GM19025 (cell line): ENCODE measurements at regions not wholly inside any gene's neighbourhood (a gene's known extent, or its start where the extent isn't known, plus 50 kb on each side); places are given as distances from the start of the nearest gene placed in this dataset.

ENCODE experiments used
- ATAC-seq: cut with Tn5 transposase; IDR thresholded peaks from one replicate; pipeline ENCODE4 v1.9.1; 2021; ENCODE audit warnings: mild to moderate bottlenecking, low read depth, moderate library complexity; ENCODE audit not compliant: unreplicated experiment

DNA sequence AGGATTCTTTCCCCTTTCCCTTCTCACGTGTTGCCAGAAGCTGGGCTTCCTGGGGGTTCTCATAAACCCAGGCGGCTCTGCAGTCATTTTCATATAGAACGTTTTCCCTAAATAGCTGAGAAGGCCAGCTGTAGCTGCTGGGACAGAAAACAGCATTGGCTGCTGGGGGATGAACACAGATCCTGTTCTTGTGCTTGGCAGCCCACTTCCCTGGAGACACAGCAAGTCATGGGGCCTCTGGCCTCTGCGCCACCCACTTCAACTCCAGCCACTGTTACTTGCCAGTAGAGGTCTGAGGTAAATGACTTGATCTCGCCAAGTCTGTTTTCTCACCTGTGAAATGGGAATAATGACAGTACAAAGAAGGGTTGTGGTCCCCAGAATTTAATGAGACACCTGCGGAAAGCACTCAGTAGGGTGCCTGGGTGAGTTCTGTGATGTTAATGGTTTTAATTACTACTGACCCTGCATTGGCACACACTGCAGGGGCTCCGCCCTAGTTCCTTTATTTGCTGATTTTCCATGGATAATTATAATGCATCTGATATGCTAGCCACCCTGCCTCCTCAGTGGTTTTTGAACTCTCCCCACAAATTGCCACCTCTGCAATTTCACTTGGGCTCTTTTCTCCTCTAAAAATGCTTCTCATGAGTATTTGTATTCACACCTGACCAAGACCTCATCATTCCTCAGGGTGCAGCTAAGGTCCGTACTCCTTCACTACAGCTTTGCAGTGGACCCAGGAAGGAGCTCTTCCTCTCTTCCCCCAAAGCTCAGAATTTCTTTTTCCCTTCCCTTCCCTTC lies 274.7 kb downstream of the RPLP1 start:
- ATAC-seq, result no peak

DNA sequence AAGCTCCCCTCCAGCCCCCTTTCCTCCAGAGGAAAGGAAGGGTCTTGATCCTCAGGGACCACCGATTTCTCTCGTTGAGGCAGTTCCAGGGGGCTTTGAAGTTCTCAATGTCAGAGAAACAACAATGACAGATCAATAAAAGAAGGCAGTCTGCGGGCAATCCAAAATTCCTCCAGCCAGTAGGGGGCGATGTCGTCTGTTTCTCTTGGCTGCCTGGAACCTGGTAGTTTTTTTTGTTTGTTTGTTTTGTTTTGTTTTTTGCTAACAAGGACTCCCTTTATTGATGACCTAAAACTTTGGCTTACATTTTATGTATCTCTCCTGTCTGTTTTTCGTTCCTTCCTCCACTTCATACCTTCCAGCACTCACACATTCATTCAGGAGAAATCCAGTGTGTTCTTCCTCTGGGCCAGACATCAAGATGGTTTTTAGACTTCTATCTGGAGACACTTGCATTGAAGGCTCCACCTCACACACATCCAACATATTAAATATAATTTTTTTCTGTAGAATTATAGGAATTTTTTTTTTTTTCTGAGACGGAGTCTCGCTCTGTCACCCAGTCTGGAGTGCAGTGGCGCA lies 276.6 kb downstream of the RPLP1 start:
- ATAC-seq, result no peak

DNA sequence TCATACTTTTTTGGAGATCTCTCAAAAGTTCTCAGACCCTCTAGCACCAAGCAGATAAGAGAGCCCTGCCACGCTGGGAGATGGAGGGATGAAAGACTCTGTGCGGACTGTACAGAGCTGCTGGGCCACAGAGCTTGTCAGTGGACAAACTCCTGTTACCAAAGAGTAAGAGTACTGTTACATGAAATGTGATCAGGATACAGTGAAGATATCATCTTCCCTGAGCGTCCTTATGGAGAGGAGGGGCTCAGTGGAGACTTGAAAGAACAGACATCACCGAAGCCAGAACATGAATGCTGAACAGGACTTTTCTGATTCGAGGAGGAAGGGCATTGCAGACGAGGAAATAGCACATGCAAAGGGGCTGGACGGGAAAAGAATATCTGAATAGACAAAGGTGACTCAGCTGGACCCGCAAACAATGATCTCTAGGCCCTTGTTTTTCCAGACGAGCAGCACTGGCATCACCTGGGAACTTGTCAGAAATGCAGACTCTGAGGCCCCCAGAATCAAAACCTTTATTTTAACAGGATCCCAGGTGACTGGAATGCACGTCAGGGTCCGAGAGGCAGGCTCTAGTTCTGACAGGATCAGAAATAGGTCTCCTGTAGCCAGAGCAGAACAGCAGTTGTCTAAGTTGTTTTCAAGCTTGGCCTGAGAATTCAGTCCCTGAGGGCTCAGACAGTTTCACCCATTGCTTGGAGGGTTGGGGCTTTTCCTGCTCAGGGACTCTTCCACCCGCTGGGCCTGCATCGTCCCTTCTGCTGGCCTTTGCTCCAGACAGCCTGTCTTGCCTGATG lies 277.9 kb downstream of the RPLP1 start:
- no peak for ATAC-seq

DNA sequence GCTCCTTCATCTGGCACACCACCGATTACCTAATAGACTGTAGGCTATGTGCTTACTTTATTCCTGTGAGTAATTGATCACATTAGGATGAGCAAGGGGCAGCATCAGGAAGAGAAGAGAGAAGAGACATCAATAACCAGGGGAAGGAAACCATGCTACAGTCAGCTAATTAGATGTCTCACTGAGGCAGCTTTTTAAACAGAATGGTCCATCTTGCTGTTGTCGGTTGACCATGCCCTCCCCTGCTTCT lies 278.4 kb downstream of the RPLP1 start:
- no peak for ATAC-seq

DNA sequence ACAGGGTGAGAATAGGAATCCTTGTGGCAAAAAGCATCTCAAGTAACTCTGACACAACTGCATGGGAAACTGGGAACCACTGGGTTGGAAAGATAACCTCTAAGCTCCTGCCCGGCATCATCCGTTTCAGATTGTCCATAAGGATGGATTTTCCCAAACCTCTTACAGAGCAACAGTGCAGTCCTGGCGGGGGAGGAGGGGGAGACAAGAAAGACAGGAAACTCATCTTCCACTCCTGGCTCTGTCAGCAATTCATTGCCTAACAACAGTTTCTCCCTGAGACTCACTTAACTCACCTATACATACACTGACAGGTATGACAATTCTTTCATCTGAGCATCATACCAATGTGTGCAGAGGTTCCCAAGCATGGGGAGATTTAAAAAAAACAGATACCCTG lies 279.0 kb downstream of the RPLP1 start:
- no peak for ATAC-seq

DNA sequence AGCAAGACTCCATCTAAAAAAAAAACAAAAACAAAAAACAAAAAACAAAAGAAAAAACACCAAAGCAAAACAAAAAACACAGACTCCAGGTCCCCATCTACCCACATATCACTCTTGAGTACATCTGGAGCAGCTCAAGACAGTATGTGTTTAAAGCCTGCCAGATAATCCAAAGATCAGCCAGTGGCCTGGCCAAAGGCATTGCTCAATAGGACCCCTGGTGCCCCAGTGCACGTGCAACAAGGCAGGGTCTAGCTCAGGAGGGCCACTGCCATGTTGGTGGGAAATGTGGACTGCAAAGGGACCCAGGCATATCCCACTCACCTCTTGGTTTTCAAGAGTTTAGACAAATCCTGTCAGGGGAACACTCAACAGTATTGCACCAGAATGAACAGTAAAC lies 279.5 kb downstream of the RPLP1 start:
- no peak for ATAC-seq

DNA sequence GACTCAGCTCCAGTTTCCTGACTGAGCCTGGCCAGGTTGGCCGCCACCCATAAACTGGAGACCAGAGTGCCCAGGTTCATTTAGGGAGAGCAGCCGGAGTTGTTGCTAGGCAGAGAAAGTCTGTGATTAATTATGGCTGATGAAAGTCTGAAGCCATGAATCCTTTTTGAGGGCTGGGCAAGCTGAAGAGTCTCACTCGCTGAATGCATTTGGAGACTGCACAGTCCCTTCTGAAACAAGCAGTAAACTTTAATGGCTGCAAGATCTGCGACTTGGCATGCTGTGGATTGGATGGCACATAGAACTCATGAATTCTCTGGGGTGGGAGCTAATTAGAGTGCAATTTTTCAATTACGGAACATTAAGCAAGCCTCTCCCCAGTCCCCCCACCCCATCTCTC lies 282.1 kb downstream of the RPLP1 start:
- no peak for ATAC-seq

DNA sequence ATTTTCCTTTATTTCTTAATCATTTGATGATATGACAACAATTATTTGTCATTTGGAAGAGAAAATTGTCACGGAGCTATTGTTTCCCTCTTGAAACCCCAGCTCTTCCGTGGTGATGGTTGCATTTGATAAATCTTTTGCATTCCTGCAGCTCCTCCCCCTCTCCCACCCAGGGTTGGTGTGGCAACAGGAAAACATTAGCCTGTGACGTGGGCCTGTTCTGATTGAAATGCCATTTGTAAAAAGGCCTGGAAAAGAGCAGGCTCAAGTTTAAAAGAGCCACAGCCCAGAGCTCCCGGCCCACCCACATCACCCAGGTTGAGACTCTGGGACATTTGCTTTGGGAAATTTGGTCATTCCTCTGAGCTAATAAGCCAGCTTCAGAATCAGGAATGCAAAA lies 282.5 kb downstream of the RPLP1 start:
- no peak for ATAC-seq

DNA sequence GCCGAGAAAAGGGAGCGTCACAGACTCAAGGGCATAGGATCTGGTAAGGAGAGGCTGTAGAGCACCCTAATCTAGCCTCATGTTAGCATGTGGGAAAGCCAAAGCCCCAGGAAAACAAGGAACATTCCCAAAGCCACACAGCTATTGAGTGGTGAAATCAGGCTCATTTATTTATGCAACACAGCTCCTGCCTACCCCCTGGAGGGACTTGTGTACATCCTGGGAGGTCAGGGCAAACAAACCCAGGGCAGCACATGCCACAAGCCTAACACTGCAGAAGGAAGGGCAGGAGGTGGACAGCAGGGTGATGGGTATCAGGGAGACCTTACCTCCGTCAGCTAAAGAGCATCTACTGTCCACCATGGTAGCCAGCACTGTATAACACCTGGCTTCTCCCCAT lies 283.5 kb downstream of the RPLP1 start:
- ATAC-seq, result no peak

DNA sequence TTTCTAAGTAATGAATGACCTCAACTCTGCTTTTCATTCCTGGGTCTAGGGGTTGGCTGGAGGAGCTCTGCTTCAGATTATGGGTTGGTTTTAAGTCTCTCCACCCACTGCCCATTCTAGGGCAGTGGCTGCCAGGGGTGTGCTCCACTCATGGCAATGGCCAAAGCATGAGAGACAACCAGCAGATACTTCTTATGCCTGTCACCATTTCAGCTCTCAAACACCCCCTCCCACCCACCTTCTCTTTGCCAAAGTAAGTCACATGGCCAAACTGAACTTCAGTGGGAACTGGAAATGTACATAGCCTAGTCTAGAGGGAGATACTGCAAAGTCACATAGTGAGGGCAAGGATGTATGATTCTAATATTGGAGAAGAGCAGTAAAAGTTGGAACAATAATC lies 285.3 kb downstream of the RPLP1 start:
- ATAC-seq, result no peak

DNA sequence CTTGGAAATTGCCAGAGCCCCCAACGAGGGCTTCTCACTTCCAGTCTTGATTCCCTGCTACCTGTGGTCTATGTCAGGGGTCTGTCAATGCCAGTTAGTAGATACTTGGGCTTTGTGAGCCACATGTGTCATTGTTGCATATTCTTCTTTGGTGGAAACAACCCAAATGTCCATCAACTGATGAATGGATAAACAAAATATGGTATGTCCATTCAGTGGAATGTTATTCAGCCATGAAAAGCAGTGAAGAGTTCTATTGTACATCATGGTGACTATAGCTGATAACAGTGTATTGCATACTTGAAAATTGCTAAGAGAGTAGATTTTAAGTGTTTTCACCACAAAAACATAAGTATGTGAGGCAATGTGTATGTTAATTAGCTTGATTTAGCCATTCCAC lies 288.1 kb downstream of the RPLP1 start:
- no peak for ATAC-seq

DNA sequence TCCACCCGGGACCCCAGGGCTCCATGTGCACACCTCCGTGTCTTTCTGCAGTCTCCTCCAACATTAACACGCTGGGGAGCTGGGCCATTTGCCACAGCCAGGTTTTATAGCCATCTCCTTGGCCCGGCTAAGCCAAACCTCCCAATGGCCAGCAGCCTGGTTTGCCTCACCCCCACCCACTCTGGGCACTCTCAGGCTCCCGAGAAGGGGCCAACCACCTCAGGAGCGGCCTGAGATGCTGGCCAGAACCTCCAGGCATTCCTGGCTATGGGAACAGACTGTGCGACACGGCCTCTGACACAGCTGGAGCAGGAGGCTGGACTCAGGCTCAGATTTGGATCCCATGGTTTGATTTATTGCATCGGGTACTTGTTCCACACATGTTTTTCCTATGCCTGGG lies 289.7 kb downstream of the RPLP1 start:
- no peak for ATAC-seq

DNA sequence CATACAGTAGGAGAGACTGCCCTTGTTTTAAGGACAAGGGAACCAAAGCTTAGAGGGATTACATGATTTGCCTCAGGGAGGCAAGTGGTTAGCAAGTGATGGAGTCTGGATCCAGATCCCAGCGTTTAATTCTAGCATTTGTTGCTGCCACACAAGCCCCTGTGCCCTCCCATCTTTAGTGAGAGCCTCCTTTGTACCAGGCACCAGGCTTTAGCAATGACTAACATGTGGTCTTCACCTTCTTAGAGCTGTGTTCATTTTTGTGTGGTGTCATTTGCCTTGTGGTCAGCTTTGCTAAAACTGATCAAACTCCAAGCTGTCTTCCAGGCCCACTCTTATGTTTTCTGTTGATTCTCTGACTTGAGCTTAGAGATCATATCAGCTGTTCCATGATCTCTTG lies 290.5 kb downstream of the RPLP1 start:
- no peak for ATAC-seq

DNA sequence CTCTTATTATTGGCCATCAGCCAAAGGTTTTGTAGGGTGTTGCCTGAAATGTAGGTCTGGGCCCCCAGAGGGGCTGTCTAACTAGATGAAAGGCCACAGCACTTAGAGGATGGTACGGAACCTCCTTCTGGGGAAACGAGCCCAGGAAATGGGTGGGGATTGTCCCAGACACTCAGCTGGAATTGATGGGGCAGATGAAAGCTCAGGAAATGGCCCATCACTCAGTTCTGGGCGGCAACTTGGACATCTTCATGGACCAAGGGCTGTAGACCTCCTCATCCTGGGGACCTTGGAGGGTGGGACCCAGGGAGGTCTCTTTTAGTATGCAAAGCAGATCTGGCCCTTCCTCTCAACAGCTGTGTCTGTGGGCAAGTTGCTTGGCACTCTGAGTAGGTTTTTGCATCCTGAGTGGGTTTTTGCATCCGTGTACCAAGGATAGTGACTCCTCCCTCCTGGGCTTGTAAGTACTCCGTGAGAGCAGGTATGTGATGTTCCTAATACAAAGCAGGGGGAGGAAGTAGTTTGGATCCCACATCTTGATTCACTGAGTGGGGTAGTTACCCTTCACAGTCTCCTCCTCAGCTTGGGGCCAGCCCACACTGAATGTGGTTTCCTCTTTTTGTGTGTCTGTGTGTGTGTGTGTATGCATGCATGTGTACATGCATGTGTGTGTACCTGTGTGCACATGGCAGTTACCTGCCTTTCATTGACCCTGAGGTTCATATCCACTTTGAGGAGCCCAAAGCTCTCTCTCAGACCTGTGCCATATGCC lies 292.0 kb downstream of the RPLP1 start:
- no peak for ATAC-seq

DNA sequence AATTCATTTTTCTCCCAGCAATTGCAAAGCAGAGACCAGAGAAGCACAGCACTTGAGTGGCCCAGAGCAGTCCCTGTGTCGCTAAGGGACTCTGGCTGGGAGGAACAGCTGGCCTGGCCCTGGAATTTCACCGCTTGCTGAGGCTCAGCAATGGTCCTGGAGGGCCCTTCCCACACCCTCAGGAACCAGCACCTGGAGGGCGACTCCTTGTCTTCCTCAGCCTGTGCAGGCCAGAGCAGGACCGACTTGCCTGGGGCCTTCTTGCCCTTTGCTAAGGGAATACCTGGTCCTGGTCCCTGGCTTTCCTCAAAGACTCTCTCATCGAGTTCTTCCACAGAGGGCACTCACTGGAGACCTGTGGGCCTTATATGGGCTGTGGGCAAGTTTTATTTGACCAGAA lies 294.6 kb downstream of the RPLP1 start:
- no peak for ATAC-seq

DNA sequence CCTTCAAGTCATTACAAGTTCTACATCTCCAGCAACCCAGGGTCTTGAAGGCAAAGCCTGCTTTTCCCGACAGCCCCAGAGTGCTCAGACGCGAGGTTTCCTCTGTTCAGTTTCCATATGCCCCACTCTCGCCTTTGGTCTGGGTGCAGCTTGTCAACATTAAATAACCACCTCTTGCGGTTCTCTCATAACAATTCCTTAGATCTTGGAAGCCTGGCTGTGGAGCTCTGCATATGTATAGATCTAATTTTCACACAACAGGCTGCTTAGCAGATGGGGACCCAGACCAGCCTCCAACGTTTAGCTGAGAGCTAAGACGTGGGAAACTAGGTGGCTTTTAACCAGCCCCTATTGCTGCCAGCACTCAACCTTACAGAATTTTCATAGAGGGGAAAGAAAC lies 295.5 kb downstream of the RPLP1 start:
- ATAC-seq, result no peak

DNA sequence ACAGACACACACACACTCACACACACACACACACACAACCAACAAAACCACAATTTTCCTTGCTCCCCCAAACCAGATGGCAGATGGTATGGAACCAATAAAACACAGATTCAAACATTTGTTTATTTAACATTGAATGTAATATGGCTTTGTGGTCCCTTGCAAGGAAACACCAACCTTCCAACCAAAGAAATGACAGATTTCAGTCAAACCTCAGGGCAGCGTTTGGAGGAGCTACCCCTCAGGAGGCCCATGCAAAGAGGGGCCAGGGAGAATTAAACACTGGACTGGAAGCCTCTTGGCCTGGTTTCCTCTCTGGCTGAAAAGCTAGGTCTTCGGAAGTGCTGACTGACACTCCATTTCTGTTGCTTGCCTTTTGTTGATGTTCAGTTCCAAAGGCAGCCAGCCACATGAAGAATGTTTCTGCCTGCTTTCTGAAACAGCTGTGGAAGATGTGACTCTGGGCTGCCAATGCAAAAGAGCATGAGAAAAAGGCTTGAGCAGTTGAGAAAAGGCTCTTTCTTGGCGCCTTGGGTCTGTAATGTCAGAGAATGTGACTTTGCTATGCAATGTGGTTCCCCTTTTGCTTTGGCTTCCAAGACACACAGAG lies 296.1 kb downstream of the RPLP1 start:
- ATAC-seq, result no peak

DNA sequence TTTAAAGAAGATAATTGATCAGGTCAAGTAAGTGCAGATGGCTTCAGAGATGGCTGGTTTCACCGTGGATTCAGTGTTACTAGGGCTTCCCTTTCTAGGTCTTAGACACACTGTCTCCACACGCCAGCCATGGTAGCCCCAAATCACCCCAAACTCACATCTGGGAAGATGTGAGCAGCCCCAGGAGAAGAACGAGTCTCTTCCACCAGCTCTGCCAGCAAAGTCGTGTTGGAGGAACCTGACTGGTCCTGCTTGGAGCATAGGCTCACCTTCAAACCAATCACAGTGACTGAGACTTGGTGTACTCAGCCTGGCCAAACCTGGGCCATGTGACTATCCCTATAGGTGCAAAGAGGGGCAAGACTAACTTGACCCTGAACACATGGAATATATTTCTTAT lies 296.7 kb downstream of the RPLP1 start:
- no peak for ATAC-seq

DNA sequence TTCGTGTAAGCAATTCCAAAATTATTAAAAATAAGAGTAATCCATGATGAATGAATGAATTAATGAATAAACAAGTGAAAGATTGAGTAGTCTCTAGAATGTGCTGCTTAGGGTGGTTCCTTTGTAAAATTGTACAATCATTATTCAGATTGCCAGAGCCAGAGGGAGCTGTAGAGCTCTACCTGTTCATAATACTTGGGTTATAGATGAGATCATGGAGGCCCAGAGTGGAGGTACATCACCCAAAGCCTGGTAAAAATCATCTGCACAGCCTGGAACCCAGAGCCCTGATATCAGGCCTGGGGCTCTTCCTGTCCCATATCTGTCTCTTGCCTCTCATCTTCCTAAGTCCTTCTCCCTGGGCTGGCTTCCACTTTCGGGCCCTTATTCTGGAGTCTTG lies 297.2 kb downstream of the RPLP1 start:
- ATAC-seq, result no peak

DNA sequence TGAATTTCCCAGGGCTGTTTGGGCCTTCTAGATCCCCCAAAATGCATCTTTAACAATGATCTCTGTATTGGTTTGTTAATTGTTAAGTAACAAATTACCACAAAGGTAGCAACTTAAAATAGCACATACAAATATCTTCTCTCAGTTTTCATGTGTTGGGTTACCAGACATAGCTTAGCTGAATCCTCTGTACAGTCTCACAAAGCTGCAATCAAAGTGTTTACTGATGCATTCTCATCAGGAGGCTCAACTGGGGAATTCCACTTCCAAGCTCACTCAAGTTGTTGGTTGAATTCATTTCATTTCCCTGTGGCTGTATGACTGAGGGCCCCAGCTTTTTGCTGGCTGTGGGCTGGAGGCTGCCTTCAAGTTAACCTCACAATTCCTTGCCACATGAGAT lies 297.6 kb downstream of the RPLP1 start:
- no peak for ATAC-seq

DNA sequence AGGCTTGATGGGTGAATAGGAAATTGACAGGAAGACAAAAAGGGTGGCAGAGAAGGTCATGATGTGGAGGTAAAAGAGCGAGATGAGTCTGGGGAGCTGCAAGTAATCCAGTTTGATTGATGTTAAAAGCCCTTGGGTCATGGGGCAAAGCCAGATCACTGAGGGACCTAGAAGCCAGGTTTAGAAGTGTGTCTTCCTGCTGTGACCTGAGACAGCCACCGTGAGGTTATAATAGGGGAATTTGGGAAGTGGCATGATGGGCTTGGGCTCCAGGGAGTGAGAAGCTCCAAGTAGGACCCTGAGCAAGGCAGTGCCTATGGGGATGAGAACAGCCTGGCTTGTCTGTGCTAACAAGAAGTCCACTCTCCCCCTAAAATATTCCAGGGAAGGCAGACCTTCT lies 298.5 kb downstream of the RPLP1 start:
- no peak for ATAC-seq
